Lung (tissue), 11 donors: ENCODE measurements at regions not wholly inside any gene's neighbourhood (a gene's known extent, or its start where the extent isn't known, plus 50 kb on each side); places are given as distances from the start of the nearest gene placed in this dataset.
A peak's percentile ranks its signal among the peaks of the same experiment; 100 is the strongest.

Experiments used
- ATAC-seq: fragments of 200-7000 bp; cut with Tn5 transposase; one replicate; pipeline ENCODE4 v1.9.1; 2020; ENCODE audit warnings: moderate number of reproducible peaks; ENCODE audit not compliant: insufficient read depth, low FRiP score
- DNase-seq, 3 donors: peaks; one replicate each; pipeline ENCODE4 v3.0.0-alpha.2; 2013 to 2017
- H3K27ac ChIP-seq, 2 donors: one replicate each; pipeline ENCODE4 v1.5.1; 2013; ENCODE audit warnings: mild to moderate bottlenecking in 2 of 2, moderate library complexity in 2 of 2, control low read depth in 1 of 2, inconsistent platforms in 1 of 2, low read depth in 1 of 2, low read length in 1 of 2
- H3K27me3 ChIP-seq, 3 donors: one replicate each; pipeline ENCODE4 v1.5.1; 2013; ENCODE audit warnings: low read length in 2 of 3; ENCODE audit not compliant: control insufficient read depth in 3 of 3, insufficient read depth in 3 of 3
- H3K36me3 ChIP-seq, 4 donors: one replicate each; pipeline ENCODE4 v1.5.1; 2013; ENCODE audit warnings: low read length in 4 of 4, mild to moderate bottlenecking in 1 of 4, moderate library complexity in 1 of 4; ENCODE audit not compliant: control insufficient read depth in 4 of 4, insufficient read depth in 4 of 4
- H3K4me1 ChIP-seq, 5 donors: one replicate each; pipeline ENCODE4 v1.5.1; 2013; ENCODE audit warnings: low read length in 5 of 5, mild to moderate bottlenecking in 2 of 5, moderate library complexity in 1 of 5; ENCODE audit not compliant: control insufficient read depth in 5 of 5, insufficient read depth in 5 of 5
- H3K4me3 ChIP-seq: one replicate; pipeline ENCODE4 v1.5.1; 2013; ENCODE audit warnings: mild to moderate bottlenecking, control low read depth, moderate library complexity
- H3K9ac ChIP-seq, 2 donors: one replicate each; pipeline ENCODE4 v1.5.1; 2013; ENCODE audit warnings: low read length in 2 of 2, control low read depth in 1 of 2; ENCODE audit not compliant: insufficient read depth in 1 of 2
- H3K9me3 ChIP-seq, 4 donors: one replicate each; pipeline ENCODE4 v1.5.1; 2013; ENCODE audit warnings: low read length in 3 of 4, mild to moderate bottlenecking in 1 of 4, moderate library complexity in 1 of 4; ENCODE audit not compliant: control insufficient read depth in 4 of 4, insufficient read depth in 3 of 4
- WGBS, 2 donors: extraction: QIAGEN DNeasy Blood & Tissue Kit; methylation state at CpG; one replicate each; pipeline ENCODE4 v1.1.7; 2013; 5-methylcytosine and 5-hydroxymethylcytosine counted together
- TF ChIP-seq, protein P1 (sequence below): IDR thresholded peaks from 2 replicates; pipeline ENCODE4 v1.5.1; 2012; ENCODE audit warnings: mild to moderate bottlenecking; ENCODE audit errors: control extremely low read depth, extremely low read depth
- donor health status: control.
- donor health status: control.
- donor health status: Bipolar disorder and iron deficiency.
- donor health status: healthy.
- donor health status: DM: yes; HTN: yes; CAD: no.

DNA sequence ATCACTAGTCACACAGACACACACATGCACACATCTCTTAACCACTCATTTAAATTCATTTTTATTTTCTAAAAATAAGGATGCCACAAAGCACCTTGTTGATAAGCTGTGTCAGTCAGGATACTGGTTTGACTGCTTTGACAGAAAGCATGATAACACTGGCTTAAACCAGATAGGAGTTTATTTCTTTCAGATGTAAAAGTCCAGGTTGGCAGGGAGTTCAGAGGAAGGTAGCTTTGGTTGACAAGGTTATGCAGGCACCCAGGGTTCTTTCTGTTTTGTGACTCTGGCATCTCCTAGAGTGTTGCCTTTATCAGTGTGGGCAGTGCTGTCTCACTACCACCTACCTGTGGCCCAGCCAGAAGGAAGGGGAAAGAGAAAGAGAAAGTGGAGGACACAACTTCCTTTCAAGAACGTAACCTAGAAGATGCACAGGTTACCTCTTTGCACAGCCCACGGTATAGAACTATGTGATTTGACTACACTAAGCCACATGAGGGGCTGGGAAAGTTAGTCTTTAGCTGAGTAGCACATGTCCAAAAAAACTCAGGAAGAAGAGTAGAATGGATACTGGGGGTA, 334.7 kb downstream of the OSTF1 start:
- DNase-seq, result no peak
- Histone ChIP-seq H3K4me3 (no peak overlapping the region), H3K4me1 (peaks cover 0 to 1% (median 0%) of the 10 kb centered on the region in 5 donors), H3K36me3 (no peaks in the 10 kb centered on the region), H3K9me3 (peaks cover 0 to 2% (median 0%) of the 10 kb centered on the region in 4 donors), H3K27ac (no peak overlapping the region), H3K9ac (no peak overlapping the region), H3K27me3 (no peaks in the 10 kb centered on the region)
- 86 to 96% methylated on average over 2 of the region's 2 CpGs for WGBS, 2 donors
- TF ChIP-seq, protein P1, sequence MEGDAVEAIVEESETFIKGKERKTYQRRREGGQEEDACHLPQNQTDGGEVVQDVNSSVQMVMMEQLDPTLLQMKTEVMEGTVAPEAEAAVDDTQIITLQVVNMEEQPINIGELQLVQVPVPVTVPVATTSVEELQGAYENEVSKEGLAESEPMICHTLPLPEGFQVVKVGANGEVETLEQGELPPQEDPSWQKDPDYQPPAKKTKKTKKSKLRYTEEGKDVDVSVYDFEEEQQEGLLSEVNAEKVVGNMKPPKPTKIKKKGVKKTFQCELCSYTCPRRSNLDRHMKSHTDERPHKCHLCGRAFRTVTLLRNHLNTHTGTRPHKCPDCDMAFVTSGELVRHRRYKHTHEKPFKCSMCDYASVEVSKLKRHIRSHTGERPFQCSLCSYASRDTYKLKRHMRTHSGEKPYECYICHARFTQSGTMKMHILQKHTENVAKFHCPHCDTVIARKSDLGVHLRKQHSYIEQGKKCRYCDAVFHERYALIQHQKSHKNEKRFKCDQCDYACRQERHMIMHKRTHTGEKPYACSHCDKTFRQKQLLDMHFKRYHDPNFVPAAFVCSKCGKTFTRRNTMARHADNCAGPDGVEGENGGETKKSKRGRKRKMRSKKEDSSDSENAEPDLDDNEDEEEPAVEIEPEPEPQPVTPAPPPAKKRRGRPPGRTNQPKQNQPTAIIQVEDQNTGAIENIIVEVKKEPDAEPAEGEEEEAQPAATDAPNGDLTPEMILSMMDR, result no peak
- no peak for ATAC-seq

DNA sequence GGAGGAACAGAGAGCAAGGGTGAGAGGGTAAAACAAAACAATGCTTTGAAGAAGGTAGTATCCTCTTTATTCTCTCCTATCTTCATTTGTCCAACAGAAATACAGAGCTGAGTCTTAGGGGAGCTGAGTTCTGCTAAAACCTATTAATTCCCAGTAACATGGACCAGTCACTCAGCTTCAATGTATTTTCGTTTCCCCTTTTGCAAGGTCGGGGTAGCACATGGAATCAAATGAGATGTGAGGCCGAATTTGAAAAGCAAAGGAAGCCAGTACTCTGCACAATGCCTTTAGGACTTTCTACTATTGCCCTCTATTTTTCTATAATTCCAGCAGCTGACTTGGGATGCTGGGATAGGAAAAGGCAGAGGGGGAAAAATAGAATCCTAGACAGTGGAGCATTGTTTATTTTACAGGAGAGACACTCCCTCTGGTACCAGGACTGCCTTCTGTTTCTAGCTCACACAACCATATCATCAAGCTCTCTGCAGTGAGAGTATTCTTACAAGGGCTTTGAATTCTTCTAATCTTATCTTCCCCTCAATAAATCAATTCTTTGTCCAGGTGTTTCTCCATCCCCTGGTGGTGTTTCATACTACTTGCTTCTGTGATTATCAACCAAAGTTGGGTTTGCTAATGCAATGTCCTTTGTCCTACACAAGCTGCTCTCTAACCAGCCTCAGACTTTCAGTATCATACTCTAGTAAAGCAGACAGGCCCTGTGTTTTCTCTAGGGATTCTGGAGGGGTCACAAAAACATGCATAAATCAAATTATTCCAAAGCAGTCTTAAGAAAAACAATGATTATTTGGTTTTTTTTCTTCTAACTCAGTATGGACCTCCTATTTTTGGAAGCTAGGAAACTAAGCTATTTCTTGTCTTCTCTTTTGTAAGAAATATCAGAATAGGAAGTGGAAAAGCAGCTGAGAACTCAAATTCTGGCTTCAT, 341.5 kb downstream of the OSTF1 start:
- no peaks in the 10 kb centered on the region for H3K27me3 ChIP-seq
- H3K9me3 ChIP-seq, result no peaks in the 10 kb centered on the region
- ATAC-seq (no peak), DNase-seq (no peak)
- WGBS, 2 donors, result 78 to 82% methylated on average over 3 of the region's 3 CpGs
- no peaks in the 10 kb centered on the region for H3K36me3 ChIP-seq
- TF ChIP-seq, protein P1, result no peak
- no peak overlapping the region for H3K4me3 ChIP-seq
- H3K4me1 ChIP-seq, result peaks cover 0 to 5% (median 0%) of the 10 kb centered on the region in 5 donors
- no peak overlapping the region for H3K27ac ChIP-seq
- H3K9ac ChIP-seq, result no peak overlapping the region

DNA sequence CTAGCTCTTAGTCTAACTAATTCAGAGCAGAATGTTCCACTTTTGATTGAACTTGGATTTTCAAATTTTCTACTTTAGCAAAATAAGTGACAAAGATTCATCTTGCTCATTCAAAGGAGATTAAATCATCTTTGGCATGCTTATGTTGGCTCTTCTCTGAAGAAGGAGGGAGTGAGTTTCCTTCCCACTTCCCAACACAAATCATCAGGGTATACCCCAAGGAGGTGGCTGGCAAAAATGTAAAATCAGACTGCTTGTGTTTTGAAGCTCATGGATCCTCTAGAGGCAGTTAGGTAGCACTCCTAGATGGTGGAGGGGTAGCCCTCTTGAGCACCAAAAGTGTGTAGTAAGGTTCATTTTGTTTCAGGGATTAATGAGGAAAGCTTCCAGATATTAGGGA, 343.1 kb downstream of the OSTF1 start:
- ATAC-seq (no peak), DNase-seq (no peak)
- Histone ChIP-seq H3K27me3 (no peaks in the 10 kb centered on the region), H3K36me3 (no peaks in the 10 kb centered on the region), H3K9ac (no peak overlapping the region), H3K27ac (peak overlapping the region in 1 of 2 donors; percentile 81), H3K4me3 (no peak overlapping the region), H3K9me3 (no peaks in the 10 kb centered on the region), H3K4me1 (peaks cover 0 to 5% (median 0%) of the 10 kb centered on the region in 5 donors)
- TF ChIP-seq, protein P1, result no peak
